ENCODE measurements at regions not wholly inside any gene's neighbourhood (a gene's known extent, or its start where the extent isn't known, plus 50 kb on each side); places are given as distances from the start of the nearest gene placed in this dataset.
"Not testable (repeated sequence)": the region's sequence is repeated elsewhere in the genome, so short reads cannot be mapped to it uniquely, and the experiment has no call there.

DNA sequence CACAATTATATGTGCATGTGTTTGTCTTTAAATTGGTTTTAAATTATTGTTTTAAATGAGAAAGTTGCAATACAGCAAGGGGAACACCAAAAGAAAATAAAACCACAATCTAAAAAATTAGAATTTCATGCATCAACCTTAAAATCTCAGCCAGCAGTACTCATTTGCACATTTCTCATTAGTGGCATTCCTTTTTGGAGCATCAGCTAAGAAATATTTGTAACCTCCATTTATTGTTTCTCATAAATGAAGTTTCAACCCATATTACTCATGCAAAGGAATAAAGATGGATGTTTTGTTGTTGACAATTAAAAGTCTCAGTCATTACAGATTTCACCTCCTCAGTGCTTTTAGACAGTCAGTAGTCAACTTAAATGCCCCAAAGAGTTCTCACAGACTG, 160.1 kb downstream of the TBX15 start:
- DNase-seq (ENCODE audit: low read depth, low spot score) = no peak

DNA sequence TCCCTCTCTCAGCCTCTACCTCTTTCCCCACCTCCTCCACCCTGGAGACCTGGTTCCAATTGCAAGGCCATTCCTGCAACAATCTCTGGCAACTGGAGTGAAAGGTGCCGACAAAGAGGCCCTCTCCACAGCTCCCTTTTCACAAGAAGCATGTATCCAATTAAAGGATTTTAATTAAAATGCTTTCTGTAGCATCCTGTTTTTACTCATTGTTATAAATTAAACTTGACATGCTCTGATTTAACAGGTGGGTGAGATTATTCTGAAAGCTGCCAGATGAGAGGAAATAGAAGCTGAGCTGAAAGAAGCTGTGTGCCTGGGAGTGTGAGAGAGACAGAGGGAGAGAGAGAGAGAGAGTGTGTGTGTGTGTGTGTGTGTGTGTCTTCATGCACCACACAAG, 160.5 kb downstream of the TBX15 start:
- no peak for DNase-seq (ENCODE audit: low read depth, low spot score)

DNA sequence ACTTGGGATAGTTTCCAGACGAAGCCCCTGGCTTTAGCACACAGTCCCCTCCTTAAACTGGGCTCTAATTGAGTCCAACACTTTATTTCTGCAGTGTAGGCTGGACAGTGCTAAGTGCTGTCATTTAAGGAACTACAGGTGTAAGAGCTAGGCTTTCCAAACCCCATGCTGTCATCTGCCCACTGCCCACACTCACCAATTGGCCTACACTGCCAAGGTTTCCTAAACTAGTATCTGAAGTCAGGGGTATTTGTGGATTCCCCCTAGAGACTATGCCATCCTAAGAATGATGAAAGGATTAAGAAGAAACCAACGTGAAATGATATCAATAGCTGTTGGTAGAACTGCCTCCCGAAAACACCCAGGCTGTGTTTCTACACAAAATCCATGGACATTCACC, 160.9 kb downstream of the TBX15 start:
- no peak for DNase-seq (ENCODE audit: low read depth, low spot score)

DNA sequence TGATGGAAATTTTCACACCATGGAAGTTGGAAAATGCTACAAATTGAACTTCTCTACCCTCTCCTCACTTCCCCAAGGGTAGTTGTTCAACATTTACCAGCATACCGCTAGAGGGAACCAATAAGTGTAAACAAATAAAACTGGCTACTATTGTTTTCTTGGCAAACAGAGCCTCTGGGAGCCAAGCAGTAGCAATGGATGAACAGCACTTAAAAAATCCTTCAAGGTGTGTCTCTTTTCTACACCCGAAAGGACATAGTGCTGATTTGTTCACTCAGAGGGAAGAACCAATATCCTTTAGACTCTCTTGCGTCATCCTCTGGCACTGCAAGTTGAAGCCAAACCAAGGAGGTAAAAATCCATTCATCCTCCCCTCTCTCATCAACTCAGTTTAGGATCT, 161.5 kb downstream of the TBX15 start:
- no peak for DNase-seq (ENCODE audit: low read depth, low spot score)

DNA sequence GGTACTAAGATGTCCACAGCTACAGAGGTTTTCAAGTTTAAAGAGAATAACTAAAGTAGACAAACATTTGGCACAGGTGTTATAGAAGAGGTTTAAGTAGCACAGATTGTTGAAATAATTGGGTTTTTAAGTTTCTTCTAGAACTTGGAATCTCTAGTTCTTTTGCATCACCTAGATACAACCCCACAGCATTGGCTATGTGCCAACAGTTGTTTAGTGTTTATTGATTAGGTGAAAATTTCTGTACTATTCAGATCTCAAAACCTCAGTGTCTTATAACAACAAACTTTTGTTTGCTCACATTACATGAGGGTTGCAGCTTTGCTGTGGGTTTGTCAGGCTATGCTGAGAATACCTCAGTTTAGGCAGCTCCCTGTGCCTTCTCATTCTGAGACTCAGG, 162.5 kb downstream of the TBX15 start:
- DNase-seq (ENCODE audit: low read depth, low spot score) = no peak

DNA sequence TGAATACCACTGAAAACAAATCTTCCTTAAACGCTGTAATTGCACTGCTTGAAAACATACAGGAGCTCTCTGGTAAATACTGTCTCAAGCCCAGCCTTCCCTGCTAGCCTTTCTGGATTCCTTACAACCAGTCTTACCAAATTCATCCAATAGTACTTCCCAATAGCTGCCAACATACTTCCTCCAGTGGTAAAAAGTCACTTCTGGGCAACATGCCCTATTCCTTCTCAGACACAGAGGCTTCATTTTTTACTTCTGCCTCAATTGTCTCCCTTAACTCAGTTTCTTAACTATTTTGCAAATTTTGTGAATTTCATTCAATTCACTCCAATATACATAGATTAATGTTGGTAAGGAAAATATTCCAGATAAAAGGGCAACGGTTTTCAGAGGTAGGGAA, 166.3 kb downstream of the TBX15 start:
- DNase-seq (ENCODE audit: low read depth, low spot score) = no peak

DNA sequence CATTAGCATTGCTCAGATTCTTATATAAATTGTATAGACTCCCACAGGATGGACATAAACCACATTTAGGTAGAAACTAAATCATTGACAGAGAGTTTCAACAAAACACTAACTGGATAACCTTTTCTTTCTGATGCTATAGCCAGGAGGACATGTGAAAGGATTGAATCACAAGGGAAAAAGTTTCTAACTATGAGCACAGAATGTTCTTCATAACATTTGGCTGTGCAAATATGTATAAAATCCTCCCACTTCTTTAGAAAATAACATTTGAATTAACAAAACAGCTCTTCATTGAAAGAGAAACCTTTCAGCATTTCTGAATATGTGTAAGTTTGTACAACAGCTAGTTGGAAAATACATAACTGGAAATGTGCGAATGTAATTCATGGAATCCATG, 167.3 kb downstream of the TBX15 start:
- DNase-seq (ENCODE audit: low read depth, low spot score) = no peak

DNA sequence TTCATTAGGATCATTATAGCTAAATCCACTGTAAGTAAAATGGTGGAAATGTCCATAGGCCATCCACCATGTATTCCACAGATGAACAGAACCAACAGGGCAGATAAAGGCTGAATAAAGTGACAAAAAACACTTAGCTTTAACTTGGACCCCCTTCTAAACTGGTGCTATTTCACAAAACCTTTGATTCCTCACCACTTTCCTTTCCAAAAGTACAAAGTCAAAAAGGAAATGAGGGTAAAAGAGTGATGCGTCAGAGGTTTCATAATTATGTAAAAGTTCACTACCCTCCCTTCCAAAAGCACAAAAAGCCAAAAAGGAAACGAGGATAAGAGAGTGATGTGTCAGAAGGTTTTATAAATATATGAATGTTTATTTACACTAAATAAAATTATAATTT, 172.2 kb downstream of the TBX15 start:
- no peak for DNase-seq (ENCODE audit: low read depth, low spot score)

DNA sequence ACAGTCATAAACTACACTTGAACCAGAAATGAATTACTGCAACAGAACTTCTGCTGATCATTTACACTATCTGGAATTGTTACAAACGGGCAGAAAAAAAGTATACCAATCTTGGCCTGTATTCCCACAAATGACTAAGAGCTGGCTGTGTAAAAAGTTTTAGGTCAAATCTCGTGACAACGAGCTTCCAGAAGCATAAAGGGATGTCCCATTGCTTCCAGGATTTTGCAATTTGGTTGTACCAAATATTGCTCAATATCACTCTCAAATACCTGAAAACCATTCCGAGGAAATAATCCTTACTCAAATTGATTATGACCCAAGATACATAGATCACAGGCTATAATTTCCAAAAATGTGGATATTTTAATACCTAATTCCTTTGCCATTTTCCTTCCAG, 175.6 kb downstream of the TBX15 start:
- DNase-seq (ENCODE audit: low read depth, low spot score) = no peak

DNA sequence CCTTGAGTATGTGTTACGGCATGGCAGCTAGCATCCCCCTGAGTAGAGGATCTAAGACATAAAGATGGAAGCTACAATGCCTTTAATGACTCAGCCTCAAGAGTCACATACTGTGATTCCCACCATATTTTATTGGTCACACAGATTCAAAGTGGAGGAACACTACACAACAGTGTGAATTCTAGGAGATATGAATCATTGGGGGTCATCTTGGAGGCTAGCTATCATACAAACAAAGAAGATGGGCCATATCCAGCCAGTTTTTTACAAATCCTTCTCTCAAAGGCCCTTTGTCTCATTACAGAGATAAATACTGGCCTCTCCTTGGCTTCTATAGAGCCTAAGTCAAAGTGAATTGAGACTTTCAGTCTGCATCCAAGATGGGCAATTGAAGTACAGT, 177.0 kb downstream of the TBX15 start:
- DNase-seq (ENCODE audit: low read depth, low spot score) = no peak

DNA sequence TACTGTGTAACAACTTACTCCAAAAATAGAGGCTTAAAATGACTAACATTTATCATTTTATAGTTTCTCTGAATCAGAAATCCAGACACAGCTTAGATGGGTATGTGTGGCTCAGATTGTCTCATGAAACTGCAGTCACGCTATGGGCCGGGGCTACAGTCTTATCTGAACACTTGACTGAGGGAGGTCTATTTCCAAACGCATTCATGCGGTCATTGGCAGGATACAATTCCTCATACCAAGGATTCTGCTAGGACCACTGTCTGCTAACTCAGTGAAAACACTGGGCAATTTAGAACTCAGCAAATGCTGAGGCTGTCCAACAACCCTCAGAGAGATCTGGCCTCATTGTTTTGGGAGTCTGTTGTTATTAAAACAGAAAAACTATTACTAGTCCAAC, 178.6 kb downstream of the TBX15 start:
- no peak for DNase-seq (ENCODE audit: low read depth, low spot score)

DNA sequence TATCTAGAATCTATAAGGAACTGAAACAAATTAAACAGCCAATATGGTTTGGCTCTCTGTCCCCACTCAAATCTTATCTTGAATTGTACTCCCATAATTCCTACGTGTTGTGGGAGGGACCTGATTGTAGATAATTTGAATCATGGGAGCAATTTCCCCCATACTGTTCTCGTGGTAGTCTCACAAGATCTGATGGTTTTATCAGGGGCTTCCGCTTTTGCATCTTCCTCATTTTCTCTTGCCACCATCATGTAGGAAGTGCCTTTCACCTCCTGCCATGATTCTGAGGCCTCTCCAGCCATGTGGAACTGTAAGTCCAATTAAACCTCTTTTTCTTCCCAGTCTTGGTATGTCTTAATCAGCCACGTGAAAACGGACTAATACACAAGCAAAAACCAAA, 185.0 kb downstream of the TBX15 start:
- not testable (repeated sequence) for DNase-seq (ENCODE audit: low read depth, low spot score)

DNA sequence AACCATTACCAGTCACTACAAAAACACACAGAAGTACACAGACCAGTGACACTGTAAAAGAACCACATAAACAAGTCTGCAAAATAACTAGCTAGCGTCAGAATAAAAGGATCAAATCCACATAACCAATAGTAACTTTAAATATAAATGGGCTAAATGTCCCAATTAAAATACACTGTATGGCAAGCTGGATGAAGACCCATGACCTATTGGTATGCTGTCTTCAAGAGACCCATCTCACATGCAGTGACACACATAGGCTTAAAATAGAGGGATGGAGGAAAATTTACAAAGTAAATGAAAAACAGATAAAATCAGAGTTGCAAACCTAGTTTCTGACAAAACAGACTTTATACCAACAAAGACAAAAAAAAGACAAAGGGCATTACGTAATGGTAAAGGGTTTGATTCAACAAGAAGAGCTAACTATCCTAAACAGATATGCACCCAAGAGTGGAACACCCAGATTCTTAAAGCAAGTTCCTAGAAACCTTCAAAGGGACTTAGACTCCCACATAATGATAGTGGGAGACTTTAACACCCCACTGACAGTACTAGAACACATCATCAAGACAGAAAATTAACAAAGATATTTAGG, 196.9 kb downstream of the TBX15 start:
- DNase-seq (ENCODE audit: low read depth, low spot score) = no peak

DNA sequence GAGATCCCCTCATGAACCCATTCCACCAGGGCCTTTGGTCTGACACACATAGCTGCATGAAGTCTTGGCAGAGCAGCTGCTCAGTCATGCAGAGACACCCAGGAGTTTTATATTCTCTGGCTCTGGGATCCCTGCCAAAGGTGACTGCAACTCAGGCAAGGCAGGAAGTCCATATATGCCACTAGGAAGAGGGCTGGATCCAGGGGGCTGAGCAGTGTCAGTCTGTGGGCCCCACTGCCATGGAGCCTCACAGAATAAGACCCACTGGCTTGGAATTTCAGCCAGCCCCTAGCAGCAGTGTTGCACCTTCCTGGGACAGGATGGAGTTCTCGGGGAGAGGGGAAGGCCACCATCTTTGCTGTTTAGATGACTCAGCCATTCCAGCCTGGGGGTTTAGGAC, 199.7 kb downstream of the TBX15 start:
- DNase-seq (ENCODE audit: low read depth, low spot score) = no peak

DNA sequence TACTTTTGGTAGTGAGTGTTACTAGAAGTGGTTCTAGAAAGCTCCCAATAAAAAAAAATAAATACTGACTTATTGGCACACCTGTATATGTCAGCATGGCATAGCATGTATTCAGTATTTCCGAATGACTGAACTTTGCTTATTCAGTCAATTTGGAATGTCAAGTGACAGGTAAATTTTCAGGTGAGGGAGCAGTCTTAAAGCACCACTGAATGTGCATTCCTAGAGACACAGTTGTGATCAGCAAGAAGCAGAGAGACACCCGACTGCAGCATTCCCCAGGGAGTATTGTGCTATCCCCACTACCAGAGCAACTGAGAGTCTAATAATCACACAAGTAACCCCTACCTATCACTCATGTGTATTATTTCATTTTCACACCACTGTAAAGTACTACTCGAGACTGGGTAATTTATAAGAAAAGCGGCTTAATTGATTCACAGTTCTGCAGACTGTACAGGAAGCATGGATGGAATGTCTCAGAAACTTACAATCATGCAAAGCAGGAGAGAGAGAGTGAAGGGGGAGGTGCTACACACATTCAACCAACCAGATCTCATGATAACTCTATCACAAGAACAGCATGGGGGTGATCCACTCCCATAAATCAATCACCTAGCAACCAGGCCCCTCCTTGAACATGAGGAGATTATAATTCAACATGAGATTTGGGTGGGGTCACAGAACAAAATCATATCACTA, 201.5 kb downstream of the TBX15 start:
- no peak for DNase-seq (ENCODE audit: low read depth, low spot score)

DNA sequence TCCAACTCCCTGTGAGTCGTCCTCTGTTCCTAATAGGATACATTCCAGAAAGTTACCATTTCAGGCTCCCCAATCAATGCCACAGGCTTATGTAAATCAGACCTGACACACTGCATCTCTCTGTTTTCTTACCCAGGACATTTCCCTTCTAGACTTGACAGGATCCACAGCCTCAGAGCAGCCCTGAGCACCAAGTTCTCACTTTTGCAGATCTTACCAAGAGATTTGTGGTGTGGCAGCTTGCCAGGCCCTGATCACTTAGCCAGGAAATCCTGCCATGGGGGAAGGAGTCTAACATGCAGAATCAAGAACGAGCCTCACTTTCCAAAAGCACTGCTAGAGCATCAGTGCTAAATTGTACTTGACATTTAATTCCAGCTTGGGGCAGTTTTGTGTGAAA, 202.9 kb downstream of the TBX15 start:
- no peak for DNase-seq (ENCODE audit: low read depth, low spot score)

DNA sequence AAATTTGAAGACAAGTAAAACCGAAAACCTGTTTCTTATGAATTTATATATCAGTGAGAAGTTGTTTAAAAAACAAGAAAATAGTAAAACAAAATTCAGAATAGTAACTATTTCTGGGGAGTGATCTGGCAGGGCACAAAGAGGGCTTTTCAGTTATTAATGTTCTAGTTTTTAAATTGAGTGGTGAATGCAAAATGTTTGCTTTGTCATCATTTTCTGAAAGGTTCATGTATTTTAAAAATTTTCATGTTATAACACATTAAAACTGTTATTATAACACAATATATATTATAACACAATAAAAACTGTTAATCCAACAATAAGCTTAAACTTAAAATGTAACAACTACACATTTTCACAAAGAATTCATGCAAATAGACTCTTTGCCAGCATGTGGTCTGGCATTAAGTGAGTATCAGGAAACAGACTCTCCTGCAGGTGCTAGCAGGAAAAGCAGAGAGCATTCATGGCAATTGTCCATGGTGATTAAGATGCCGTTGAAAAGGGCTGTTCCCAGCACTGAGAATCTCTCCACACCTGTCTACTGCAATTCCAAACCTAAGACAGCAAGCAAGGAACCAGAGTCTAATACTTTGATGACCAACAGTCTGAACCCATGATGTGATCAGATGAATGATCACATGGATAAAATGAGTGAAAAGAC, 204.9 kb downstream of the TBX15 start:
- DNase-seq (ENCODE audit: low read depth, low spot score) = peak; percentile 35

DNA sequence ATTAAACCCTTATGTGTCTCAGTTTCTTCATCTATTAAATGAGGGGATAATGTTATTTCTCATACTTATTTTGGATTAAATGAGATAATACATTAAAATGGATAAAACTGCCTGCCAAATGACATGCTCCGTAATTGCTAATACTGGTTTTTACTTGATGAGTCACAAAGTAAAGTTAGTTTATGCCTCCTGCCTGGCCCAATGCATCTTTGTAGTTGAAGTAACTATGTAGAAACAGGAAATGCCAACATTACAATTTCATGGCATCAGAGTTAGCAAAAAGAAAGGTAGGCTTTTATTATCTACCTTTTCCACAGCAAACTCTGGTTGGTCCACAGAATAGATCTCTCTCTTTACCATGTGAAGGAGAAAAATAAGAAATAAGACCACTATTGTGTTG, 214.5 kb downstream of the TBX15 start:
- DNase-seq (ENCODE audit: low read depth, low spot score) = no peak

DNA sequence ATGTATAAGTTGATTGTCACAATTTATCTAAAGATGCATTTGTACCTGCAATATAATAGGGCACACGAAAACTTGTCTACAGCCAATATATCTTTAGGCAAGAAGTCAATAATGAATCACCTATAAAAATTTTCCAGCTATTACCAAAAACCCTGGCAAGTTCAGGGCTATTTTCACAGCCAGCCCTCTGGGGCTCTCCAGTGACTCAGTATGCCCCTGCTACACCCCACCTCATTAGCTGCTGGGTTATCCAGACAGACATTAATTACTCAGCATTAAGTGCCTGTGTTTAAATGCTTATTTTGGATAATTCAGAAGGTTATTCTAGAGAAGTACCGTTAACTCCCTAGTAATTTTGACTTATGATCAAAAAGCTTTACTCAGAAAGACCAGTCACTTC, 220.2 kb downstream of the TBX15 start:
- DNase-seq (ENCODE audit: low read depth, low spot score) = no peak

DNA sequence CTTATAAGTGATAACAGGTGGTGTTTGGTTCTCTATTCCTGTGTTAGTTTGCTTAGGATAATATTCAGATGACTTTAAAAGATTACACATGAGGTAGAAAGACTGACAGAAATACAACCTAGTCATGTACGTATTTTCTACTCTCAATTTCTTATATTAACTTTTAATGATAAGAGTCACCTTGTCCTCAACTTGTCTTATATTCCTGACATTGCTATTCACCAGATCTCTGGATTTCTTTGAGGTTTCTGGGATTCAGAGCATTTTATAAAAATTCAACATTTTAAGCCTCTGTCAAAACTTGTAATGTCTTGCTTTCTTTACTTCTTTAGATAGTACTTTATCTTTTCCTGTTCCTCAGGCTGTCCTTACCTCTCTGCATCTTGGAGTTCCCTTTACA, 234.2 kb downstream of the TBX15 start:
- DNase-seq (ENCODE audit: low read depth, low spot score) = no peak

DNA sequence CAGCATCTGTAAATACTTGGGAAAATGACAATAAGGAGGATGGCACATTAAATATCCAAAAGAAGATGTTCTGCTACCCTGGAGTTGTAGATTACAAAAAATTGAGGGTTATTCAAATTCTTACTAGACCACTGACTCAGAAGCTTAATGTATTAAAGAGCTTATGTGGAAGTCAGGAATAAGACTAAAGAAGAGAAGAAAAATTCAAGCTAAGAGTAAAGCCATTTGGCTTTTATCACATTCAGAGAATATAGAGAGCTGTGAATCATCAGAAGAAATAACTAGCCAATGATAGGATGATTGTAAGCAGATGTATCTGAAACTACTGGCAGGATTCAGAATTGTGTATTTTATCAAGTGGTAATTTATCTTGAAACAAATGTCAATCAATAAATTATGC, 237.0 kb downstream of the TBX15 start:
- DNase-seq (ENCODE audit: low read depth, low spot score) = no peak

DNA sequence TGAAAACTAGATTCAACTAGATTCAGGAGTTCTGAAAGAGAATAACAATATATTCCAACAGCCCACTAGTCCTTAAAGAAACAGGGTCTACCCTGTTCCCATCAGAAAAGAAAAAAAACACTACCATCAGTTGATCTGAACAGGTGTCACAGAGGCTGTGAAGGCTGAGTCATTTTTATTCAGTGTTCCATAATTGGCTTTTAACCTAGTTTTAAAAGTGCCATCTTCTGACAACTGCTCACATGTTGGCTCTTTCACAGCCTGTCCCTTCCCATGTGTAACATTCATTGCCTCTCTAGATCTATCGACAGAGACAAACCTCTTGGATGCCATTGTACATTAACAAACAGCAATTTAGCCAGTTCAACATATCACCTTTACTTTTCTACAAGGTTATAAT, 243.7 kb downstream of the TBX15 start:
- no peak for DNase-seq (ENCODE audit: low read depth, low spot score)

DNA sequence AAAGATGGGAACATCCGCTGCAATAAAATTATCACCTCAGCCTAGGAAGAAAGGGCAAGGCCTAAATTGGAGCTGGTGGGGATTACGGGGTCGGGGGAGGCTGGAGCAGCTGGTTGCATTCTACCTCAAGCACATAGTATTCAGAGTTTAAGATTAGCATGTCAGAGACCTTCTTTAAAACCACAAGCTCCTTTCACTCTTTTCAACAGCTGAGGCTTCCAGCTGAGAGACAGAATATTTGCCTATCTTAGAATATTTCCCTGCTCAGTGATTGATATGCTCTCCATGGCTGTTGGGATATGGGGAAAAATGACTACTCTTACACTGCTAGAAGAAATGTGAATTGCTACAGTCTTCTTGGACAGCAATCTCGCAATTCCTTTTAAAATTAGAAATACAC, 248.6 kb downstream of the TBX15 start:
- peak; percentile 35 for DNase-seq (ENCODE audit: low read depth, low spot score)

All from iPS DF 19.7 (cell line).